ENCODE measurements at regions not wholly inside any gene's neighbourhood (a gene's known extent, or its start where the extent isn't known, plus 50 kb on each side); places are given as distances from the start of the nearest gene placed in this dataset.

DNA sequence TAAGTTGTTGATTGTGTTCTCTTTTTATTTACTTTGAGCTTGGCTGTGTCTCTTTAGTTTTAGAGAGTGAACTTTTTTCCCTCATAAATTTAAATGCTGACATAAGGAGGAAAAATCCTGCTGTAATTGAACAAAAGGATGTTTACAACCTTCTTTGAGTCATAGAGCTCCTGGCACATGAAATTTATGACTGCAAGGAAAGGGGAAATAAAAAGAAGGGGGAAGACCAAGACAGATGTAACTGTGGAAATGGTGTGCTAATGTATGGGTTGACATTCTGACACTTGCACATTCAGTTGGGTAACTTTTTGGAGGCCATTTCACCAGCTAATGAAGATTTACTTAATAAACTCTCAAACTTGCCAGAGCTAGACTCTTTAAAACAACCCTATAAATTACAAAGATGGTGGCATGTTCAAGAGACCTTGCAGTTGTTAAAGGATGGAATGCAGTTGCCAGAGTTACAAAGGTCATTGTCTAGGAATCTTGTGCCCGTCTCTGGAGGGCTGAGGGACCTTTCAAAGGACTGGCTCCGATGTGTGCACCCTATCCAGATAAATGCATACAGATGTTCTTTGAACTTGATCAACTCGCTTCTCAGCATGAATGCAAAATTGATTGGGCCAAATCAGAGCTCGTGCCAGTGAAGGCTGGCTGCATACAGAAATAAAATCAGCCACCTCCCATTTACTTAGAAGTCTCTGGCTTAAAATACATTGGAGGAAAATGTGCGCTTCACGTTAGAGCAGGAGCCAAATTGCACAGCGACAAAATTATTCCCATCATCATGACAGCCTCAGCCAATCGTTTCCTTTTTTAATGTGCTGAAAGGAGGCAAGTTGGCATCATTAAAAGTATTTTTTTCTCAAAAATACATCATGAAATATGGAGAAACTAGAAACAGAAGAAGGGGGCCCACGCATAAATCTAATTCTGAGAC, 289.0 kb upstream of the XYLT1 start:
- Histone ChIP-seq H3K9me3 (no peaks in the 10 kb centered on the region), H3K4me1 (no peaks in the 10 kb centered on the region), H3K27ac (no peak overlapping the region), H3K27me3 (no peaks in the 10 kb centered on the region), H3K36me3 (no peaks in the 10 kb centered on the region), H3K4me3 (no peak overlapping the region)
- WGBS, 2 donors (ENCODE audit: low coverage in 1 of 2) = 68 to 77% methylated on average over 8 to 9 of the region's 9 CpGs
- TF ChIP-seq, protein P1, sequence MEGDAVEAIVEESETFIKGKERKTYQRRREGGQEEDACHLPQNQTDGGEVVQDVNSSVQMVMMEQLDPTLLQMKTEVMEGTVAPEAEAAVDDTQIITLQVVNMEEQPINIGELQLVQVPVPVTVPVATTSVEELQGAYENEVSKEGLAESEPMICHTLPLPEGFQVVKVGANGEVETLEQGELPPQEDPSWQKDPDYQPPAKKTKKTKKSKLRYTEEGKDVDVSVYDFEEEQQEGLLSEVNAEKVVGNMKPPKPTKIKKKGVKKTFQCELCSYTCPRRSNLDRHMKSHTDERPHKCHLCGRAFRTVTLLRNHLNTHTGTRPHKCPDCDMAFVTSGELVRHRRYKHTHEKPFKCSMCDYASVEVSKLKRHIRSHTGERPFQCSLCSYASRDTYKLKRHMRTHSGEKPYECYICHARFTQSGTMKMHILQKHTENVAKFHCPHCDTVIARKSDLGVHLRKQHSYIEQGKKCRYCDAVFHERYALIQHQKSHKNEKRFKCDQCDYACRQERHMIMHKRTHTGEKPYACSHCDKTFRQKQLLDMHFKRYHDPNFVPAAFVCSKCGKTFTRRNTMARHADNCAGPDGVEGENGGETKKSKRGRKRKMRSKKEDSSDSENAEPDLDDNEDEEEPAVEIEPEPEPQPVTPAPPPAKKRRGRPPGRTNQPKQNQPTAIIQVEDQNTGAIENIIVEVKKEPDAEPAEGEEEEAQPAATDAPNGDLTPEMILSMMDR (IDR thresholded peaks at IDR 0.05) = no peak
- no peak for TF ChIP-seq POLR2AphosphoS5 (IDR thresholded peaks at IDR 0.05)
- TF ChIP-seq EP300 (IDR thresholded peaks at IDR 0.05) = no peak
- no peak for TF ChIP-seq POLR2A (IDR thresholded peaks at IDR 0.05)
- ATAC-seq = no peak

DNA sequence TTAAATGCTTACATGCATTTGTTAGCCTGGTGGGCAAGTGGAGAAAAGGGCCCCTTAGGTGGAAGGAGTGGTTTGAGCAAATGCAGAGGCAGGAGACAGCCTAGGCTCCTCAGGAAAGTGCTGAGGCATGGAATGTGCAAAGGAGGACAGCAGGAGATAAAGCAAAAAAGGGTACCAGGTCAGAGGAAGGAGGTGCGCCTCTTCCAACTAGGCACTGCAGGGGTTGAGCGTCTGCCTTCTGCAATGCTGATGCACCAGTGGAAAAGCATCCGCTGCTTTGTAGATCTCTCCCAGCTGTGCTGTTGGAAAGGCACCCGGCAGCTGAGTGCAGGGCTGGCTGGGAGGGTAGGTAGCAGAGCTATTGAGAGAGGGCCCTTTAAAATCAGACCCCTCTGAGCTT, 287.0 kb upstream of the XYLT1 start:
- Histone ChIP-seq H3K4me3 (no peak overlapping the region), H3K4me1 (no peaks in the 10 kb centered on the region), H3K27me3 (no peaks in the 10 kb centered on the region), H3K9me3 (no peaks in the 10 kb centered on the region), H3K27ac (no peak overlapping the region), H3K36me3 (no peaks in the 10 kb centered on the region)
- ATAC-seq = no peak
- TF ChIP-seq, protein P1 (IDR thresholded peaks at IDR 0.05) = no peak
- TF ChIP-seq POLR2AphosphoS5 (IDR thresholded peaks at IDR 0.05) (no peak), POLR2A (IDR thresholded peaks at IDR 0.05) (no peak), EP300 (IDR thresholded peaks at IDR 0.05) (no peak)
- 36 to 68% methylated on average over 4 of the region's 4 CpGs for WGBS, 2 donors (ENCODE audit: low coverage in 1 of 2)

DNA sequence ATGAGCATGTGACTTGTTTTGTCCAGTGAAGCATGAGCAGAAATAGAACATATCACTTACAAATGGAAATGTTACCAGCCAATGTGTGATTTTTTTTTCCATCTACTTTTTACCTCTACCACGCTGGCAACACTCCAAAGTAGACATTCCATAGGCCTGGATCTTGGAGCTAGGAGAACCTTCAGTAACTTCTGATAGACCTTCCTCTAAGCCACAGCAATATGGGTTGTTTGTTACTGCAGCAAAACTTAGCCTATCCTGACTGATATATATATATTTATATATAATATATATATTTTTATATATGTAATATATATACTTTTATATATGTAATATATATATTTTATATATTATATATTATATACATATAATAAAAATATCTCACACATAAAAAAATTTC, 284.4 kb upstream of the XYLT1 start:
- no peak overlapping the region for H3K4me3 ChIP-seq
- no peaks in the 10 kb centered on the region for H3K9me3 ChIP-seq
- 67 to 100% methylated on average over 1 of the region's 1 CpG for WGBS, 2 donors (ENCODE audit: low coverage in 1 of 2)
- H3K4me1 ChIP-seq = no peaks in the 10 kb centered on the region
- no peaks in the 10 kb centered on the region for H3K27me3 ChIP-seq
- ATAC-seq = no peak
- no peaks in the 10 kb centered on the region for H3K36me3 ChIP-seq
- no peak for TF ChIP-seq EP300 (IDR thresholded peaks at IDR 0.05)
- TF ChIP-seq POLR2AphosphoS5 (IDR thresholded peaks at IDR 0.05) = no peak
- no peak for TF ChIP-seq POLR2A (IDR thresholded peaks at IDR 0.05)
- TF ChIP-seq, protein P1 (IDR thresholded peaks at IDR 0.05) = no peak
- no peak overlapping the region for H3K27ac ChIP-seq

DNA sequence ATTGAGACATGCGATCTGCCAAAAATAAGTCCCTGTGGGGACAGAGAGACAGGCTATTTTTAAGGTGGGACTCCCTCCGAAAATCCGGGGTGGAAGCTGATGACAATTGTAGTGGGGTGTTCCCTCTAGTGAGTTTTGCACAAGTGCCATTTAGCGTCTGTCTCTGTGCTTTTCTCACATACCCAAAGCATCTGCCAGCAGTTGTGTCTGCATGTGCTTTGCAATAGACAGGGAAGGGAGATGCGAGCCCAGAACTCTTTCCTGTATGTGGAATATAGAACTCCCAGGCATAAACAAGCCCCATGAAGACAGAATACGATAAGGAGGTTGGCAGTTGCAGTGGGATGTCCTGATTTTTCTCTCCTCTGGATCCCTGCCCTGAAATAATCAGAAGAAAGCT, 282.7 kb upstream of the XYLT1 start:
- no peak overlapping the region for H3K27ac ChIP-seq
- H3K4me1 ChIP-seq = no peaks in the 10 kb centered on the region
- ATAC-seq = no peak
- TF ChIP-seq POLR2AphosphoS5 (IDR thresholded peaks at IDR 0.05) (no peak), EP300 (IDR thresholded peaks at IDR 0.05) (no peak), POLR2A (IDR thresholded peaks at IDR 0.05) (no peak)
- TF ChIP-seq, protein P1 (IDR thresholded peaks at IDR 0.05) = no peak
- peaks cover 0 to 3% (median 0%) of the 10 kb centered on the region in 3 donors for H3K9me3 ChIP-seq
- H3K27me3 ChIP-seq = no peaks in the 10 kb centered on the region
- WGBS, 2 donors (ENCODE audit: low coverage in 1 of 2) = 53 to 67% methylated on average over 3 to 6 of the region's 6 CpGs
- no peaks in the 10 kb centered on the region for H3K36me3 ChIP-seq
- H3K4me3 ChIP-seq = no peak overlapping the region

DNA sequence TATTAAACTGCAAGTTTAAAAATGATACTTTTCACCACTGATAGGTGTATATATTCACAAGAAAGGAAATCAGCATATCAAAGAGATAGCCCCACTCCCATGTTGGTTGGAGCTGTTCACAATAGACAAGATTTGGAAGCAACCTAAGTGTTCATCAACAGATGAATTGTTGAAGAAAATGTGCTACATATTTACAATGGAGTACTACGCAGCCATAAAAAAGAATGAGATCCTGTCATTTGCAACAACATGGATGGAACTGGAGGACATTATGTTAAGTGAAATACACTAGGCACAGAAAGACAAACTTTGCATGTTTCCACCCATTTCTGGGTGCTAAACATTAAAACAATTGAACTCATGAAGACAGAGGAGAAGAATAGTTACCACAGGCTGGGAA, 278.9 kb upstream of the XYLT1 start:
- H3K27me3 ChIP-seq = no peaks in the 10 kb centered on the region
- TF ChIP-seq POLR2AphosphoS5 (IDR thresholded peaks at IDR 0.05) (no peak), EP300 (IDR thresholded peaks at IDR 0.05) (no peak), POLR2A (IDR thresholded peaks at IDR 0.05) (no peak)
- TF ChIP-seq, protein P1 (IDR thresholded peaks at IDR 0.05) = no peak
- ATAC-seq = no peak
- WGBS, 2 donors (ENCODE audit: low coverage in 1 of 2) = 100% methylated on average over 1 of the region's 1 CpG; no CpG with 5 or more reads in 1 of the 2 donors
- no peak overlapping the region for H3K27ac ChIP-seq
- no peaks in the 10 kb centered on the region for H3K36me3 ChIP-seq
- peaks cover 0 to 15% (median 0%) of the 10 kb centered on the region in 3 donors for H3K4me1 ChIP-seq
- H3K9me3 ChIP-seq = peaks cover 0 to 3% (median 0%) of the 10 kb centered on the region in 3 donors
- H3K4me3 ChIP-seq = no peak overlapping the region

All from gastroesophageal sphincter (tissue), 4 donors.